Ovary (tissue), 3 donors: ENCODE measurements at regions not wholly inside any gene's neighbourhood (a gene's known extent, or its start where the extent isn't known, plus 50 kb on each side); places are given as distances from the start of the nearest gene placed in this dataset.

ENCODE experiments used
- EP300 ChIP-seq: sonication (generic); formaldehyde crosslinking; IDR thresholded peaks from one replicate; pipeline ENCODE4 v1.6.1; 2017; ENCODE audit warnings: antibody characterized with exemption
- POLR2A ChIP-seq: fragments of 450-650 bp; IDR thresholded peaks from one replicate; pipeline ENCODE4 v1.6.1; 2017; ENCODE audit warnings: antibody characterized with exemption, mild to moderate bottlenecking, moderate library complexity
- TF ChIP-seq, protein P1 (sequence below), 3 donors: fragments of 450-650 bp in 2 of 3; fragments of 200-600 bp in 1 of 3; IDR thresholded peaks; one replicate each; pipeline versions ENCODE4 v1.5.1 to v1.8.0; 2016 to 2022; ENCODE audit warnings: antibody characterized with exemption in 3 of 3, mild to moderate bottlenecking in 1 of 3
- donor health status: DM: no; HTN: no; CAD: no.

DNA sequence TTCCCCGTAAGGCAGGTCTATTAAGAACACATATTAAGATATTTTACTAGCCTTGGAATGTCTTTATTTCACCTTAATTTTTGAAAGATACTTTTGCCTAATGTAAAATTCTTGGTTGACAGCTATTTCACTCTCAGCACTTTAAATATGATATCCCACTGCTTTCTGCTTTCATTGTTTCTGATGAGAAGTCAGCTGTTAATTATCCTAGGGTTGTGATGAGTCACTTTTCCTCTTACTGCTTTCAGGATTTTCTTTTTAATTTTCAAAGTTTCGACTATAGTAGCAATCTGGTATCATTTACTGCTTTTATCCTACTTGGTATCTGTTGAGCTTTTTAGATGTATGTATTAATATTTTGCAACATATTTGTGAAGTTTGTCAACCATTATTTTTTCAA, 578.9 kb upstream of the ATP2B1 start:
- TF ChIP-seq, protein P1, sequence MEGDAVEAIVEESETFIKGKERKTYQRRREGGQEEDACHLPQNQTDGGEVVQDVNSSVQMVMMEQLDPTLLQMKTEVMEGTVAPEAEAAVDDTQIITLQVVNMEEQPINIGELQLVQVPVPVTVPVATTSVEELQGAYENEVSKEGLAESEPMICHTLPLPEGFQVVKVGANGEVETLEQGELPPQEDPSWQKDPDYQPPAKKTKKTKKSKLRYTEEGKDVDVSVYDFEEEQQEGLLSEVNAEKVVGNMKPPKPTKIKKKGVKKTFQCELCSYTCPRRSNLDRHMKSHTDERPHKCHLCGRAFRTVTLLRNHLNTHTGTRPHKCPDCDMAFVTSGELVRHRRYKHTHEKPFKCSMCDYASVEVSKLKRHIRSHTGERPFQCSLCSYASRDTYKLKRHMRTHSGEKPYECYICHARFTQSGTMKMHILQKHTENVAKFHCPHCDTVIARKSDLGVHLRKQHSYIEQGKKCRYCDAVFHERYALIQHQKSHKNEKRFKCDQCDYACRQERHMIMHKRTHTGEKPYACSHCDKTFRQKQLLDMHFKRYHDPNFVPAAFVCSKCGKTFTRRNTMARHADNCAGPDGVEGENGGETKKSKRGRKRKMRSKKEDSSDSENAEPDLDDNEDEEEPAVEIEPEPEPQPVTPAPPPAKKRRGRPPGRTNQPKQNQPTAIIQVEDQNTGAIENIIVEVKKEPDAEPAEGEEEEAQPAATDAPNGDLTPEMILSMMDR (IDR thresholded peaks at IDR 0.05): no peak
- TF ChIP-seq EP300 (no peak), POLR2A (no peak)
